Erythroblast (primary cell): ENCODE measurements at regions not wholly inside any gene's neighbourhood (a gene's known extent, or its start where the extent isn't known, plus 50 kb on each side); places are given as distances from the start of the nearest gene placed in this dataset.
"Not testable (repeated sequence)": the region's sequence is repeated elsewhere in the genome, so short reads cannot be mapped to it uniquely, and the experiment has no call there.

Experiments used
- DNase-seq, 2 experiments: peaks; one replicate each; lab custom pipeline; 2025; lab: John Stamatoyannopoulos, UW
- GATA1 ChIP-seq: IDR thresholded peaks from 2 replicates; pipeline ENCODE4 v1.6.1; 2011; ENCODE audit warnings: low read depth, mild to moderate bottlenecking, control low read depth, low read length, moderate library complexity
- POLR2A ChIP-seq: IDR thresholded peaks from 2 replicates; pipeline ENCODE4 v1.6.1; 2011; ENCODE audit warnings: mild to moderate bottlenecking, low read length

GRCh38 chrX:76509775-76510174 is 82.3 kb downstream of the MAGEE1 start:
- DNase-seq, result no peak
- TF ChIP-seq GATA1 (no peak), POLR2A (no peak)

DNA sequence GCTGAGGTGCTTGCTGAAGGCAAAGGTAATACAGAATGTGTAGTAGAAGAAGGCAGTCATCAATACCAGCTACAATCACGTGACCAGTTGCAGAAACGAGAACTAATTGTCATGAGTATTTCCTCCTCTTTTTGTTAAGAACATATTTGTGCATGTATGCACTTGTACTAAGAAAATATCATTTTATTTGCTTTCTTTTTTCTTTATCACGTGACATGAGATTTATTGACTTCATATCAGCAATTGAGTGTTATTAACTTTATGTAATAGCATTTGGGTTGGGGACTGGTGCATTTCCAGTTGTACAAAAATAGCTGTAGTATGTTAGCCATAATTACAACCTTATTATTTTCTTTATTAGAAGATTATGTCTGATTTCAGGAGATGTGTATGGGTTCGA is 90.0 kb downstream of the MAGEE1 start:
- DNase-seq, result no peak
- TF ChIP-seq GATA1 (no peak), POLR2A (no peak)

- DNase-seq, result no peak
- TF ChIP-seq GATA1 (no peak), POLR2A (no peak)
These were observed 93.0 kb downstream of the MAGEE1 start for GRCh38 chrX:76520273-76521054.

DNA sequence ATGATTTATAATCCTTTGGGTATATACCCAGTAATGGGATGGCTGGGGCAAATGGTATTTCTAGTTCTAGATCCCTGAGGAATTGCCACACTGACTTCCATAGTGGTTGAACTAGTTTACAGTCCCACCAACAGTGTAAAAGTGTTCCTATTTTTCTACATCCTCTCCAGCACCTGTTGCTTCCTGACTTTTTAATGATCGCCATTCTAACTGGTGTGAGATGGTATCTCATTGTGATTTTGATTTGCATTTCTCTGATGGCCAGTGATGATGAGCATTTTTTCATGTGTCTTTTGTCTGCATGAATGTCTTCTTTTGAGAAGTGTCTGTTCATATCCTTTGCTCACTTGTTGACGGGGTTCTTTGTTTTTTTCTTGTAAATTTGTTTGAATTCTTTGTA is 108.2 kb downstream of the MAGEE1 start:
- DNase-seq, result not testable (repeated sequence)

GRCh38 chrX:76538860-76539259 is 111.3 kb downstream of the MAGEE1 start:
- TF ChIP-seq POLR2A (no peak), GATA1 (no peak)
- no peak for DNase-seq

GRCh38 chrX:76543381-76543780 is 115.9 kb downstream of the MAGEE1 start:
- not testable (repeated sequence) for DNase-seq

DNA sequence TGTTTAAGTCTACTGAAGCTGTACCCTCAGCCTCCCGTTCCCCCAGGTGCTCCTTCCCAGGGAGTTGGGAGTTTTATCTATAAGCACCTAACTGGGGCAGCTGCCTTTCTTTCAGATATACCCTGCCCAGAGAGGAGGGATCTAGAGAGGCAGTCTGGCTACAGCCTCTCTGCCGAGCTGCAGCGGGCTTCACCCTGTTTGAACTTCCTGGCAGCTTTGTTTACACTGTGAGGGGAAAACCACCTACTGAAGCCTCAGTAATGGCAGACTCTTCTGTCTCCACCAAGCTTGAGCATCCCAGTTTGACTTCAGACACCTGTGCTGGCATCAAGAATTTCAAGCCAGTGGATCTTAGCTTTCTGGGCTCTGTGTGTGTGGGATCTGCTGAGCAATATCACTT is 122.5 kb downstream of the MAGEE1 start:
- no peak for TF ChIP-seq POLR2A
- TF ChIP-seq GATA1, result no peak
- DNase-seq, result no peak

DNA sequence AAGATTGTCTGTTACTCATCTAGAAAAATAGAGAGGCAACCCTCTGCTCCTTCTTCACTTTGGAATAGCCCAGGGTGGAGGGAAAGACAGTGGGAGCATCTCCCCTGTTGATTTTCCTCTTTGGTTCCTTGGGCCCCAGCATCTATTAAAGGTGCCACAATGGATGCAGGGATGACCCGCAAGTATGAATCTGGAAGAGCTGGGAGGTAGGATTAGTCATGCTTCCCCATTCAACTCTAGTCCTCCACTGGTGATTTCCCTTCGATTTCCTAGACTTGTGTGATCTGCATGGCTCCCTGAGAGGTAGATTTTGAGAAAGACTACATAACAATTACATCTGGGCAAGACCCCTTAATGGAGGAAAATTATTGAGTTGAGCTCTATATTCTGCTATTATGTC is 127.8 kb downstream of the MAGEE1 start:
- TF ChIP-seq POLR2A, result no peak
- TF ChIP-seq GATA1, result no peak
- no peak for DNase-seq

DNA sequence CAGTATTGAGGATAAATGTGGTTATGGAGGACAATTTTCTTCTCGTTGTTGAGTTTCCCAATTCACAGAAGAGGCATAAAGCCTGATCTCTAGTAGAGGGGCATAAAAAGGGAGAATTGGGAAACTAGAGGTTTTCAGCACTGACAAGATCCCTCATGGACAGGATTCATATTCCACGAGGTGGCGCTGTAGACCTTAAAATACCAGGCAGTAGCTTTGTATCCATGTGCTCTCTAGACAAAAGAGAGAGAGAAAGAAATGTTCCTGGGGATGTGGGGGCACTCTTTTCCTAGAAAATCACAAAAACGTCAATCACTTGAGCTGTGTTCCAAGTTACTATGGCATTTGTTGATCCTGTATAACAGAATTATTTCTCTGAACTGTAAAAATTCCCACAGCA is 128.3 kb downstream of the MAGEE1 start:
- DNase-seq, result peak; percentile 54 to 60
- no peak for TF ChIP-seq GATA1
- no peak for TF ChIP-seq POLR2A

- DNase-seq, result not testable (repeated sequence)
These were observed 137.3 kb downstream of the MAGEE1 start for GRCh38 chrX:76564842-76565241.

GRCh38 chrX:76605390-76605789 is 177.9 kb downstream of the MAGEE1 start:
- no peak for TF ChIP-seq POLR2A
- DNase-seq, result no peak

GRCh38 chrX:76617020-76617419 is 189.5 kb downstream of the MAGEE1 start:
- TF ChIP-seq POLR2A, result no peak
- TF ChIP-seq GATA1, result no peak
- no peak for DNase-seq

DNA sequence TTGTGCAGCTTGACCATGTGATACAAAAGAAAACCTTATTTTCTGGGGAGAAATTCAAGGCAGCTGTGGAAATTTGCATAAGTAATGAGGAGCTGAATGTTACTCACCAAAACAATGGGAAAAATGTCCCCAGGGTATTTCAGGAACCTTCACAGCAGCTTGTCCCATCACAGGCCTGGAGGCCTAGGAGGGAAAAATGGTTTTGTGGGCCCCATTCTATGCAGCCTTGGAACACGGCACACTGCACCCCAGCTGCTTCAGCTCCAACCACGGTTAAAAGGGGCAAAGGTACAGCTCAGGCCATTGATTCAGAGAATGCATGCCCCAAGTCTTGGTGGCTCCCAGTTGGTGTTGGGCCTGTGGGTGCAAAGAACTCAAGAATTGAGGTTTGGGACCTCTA is 216.1 kb downstream of the MAGEE1 start:
- DNase-seq, result no peak
- TF ChIP-seq POLR2A (no peak), GATA1 (no peak)

- not testable (repeated sequence) for DNase-seq
These were observed 223.9 kb downstream of the MAGEE1 start for GRCh38 chrX:76651369-76651768.

GRCh38 chrX:76657499-76657898 is 230.0 kb downstream of the MAGEE1 start:
- no peak for DNase-seq
- TF ChIP-seq GATA1 (no peak), POLR2A (no peak)
